ENCODE measurements at regions not wholly inside any gene's neighbourhood (a gene's known extent, or its start where the extent isn't known, plus 50 kb on each side); places are given as distances from the start of the nearest gene placed in this dataset.
"Not testable (repeated sequence)": the region's sequence is repeated elsewhere in the genome, so short reads cannot be mapped to it uniquely, and the experiment has no call there.

DNA sequence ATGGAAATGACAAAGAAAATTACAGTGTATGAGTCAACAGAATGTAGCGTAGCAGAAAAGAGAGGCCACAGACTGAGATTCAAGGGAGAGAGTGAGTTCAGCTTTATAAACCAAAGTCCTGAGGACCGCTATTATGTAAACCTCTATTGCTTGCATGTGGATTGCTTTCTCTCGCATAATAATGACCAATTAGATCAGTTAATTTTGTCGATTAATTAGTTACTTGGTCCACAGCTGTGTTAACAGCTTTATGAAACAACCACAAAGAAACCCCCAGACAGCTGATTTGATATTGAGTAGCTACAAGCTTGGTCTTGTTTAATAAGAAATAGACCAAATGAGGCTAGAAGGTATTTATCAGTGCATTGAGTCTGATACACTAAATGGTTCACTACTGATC is 291.8 kb upstream of the ERCC4 start:
- no peak for DNase-seq (ENCODE audit: low read depth)

GRCh38 chr16:13629704-13630103 is 290.2 kb upstream of the ERCC4 start:
- no peak for DNase-seq (ENCODE audit: low read depth)

GRCh38 chr16:13630374-13630773 is 289.6 kb upstream of the ERCC4 start:
- no peak for DNase-seq (ENCODE audit: low read depth)

DNA sequence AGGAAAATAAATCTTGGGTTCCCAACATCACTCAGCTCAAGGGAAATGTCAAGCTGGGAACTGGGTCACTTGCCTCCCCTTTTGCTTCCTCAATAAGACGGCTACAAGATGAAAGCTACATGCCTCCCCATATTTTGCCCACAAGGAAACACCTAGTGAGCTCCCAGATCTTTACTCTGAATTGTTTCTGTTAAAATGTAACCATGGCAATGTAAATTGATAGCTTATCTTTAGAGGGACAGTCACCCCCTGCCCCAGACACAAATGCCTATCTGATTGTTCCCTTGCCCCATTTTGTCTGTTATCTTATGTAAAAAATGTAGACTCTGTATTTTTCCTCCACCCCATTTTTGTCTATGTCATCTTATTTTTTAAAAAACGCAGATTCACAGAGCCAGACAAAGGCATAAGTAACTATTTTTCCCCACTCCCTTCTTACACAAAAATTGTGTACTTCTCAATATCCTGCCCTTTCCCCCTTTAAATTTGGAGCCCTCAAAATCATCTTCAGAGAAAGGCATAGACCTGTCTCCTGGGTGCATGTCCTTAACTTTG is 288.7 kb upstream of the ERCC4 start:
- DNase-seq (ENCODE audit: low read depth): no peak

DNA sequence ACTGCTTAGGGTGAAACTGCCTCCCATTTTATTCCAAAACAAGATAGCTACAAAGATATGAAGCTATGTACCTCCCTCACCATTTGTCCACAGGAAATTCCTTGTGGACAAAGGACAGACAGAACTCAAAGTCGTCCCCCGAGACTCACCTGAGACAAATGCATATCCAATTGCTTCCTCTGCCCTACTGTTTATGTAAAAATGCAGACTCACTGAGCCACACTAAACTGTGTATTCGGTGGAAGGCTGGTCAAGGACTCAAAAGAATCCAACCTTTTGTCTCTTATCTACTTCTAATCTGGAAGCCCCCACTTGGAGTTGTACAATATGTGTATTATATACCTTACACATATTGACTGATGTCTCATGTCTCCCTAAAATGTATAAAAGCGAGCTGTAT is 288.0 kb upstream of the ERCC4 start:
- no peak for DNase-seq (ENCODE audit: low read depth)

DNA sequence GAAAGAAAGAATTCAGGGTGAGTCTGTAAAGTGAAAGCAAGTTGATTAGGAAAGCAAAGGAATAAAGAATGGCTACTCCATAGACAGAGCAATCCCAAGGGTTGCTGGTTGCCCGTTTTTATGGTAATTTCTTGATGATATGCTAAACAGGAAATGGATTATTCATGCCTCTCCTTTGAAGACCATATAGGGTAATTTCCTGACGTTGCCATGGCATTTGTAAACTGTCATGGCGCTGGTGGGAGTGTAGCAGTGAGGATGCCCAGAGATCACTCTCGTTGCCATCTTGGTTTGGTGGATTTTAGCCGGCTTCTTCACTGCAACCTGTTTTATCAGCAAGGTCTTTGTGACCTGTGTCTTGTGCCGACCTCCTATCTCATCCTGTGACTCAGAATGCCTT is 287.4 kb upstream of the ERCC4 start:
- DNase-seq (ENCODE audit: low read depth): not testable (repeated sequence)

GRCh38 chr16:13633391-13633861 is 286.5 kb upstream of the ERCC4 start:
- DNase-seq (ENCODE audit: low read depth): no peak

DNA sequence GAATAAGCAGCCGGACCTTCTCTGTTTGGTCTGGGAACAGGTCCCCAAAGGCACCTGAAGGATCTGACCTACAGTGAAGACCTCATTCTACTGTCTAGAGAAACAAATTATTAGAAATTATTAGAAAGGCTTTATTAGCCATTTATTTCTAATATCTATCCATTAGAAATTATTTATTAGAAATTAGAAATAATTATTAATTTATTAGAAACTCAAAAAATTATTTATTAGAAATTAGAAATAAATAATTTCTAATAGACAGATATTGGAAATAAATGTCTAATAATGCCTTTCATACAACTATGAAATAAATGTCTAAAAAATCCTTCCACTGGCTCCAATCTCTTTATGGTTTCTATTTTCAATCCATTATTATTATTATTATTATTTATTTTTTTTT is 285.7 kb upstream of the ERCC4 start:
- DNase-seq (ENCODE audit: low read depth): no peak

- no peak for DNase-seq (ENCODE audit: low read depth)
Observed at GRCh38 chr16:13634959-13635358, 285.0 kb upstream of the ERCC4 start.

GRCh38 chr16:13638218-13638617 is 281.7 kb upstream of the ERCC4 start:
- DNase-seq (ENCODE audit: low read depth): no peak

DNA sequence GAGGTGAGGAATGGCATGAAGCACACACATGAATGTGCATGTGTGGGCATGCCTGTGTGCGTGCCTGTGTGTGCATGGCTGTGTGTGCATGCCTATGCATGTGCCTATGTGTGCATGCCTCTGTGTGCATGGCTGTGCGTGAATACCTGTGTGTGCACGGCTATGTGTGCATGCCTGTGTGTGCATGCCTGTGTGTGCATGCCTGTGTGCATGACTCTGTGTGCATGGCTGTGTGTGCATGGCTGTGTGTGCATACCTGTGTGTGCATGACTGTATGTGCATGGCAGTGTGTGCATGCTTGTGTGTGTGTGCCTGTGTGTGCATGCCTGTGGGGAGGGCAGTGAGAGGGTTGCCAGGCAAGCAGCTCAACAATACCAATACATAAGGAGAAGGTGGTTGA is 276.5 kb upstream of the ERCC4 start:
- DNase-seq (ENCODE audit: low read depth): no peak

GRCh38 chr16:13645601-13646245 is 274.2 kb upstream of the ERCC4 start:
- no peak for DNase-seq (ENCODE audit: low read depth)

DNA sequence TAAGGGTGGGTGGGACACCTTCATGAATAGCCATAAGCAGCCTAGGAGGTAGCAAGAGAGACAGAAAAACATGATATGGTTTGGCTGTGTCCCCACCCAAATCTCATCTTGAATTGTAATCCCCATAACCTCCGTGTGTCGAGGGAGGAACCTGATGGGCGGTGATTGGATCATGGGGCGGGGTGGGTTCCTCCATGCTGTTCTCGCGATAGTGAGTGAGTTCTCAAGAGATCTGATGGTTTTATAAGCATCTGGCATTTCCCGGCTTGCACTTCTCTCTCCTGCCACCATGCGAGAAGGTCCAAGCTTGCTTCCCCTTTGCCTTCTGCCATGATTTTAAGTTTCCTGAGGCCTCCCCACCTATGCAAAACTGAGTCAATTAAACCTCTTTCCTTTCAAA is 259.1 kb upstream of the ERCC4 start:
- no peak for DNase-seq (ENCODE audit: low read depth)

DNA sequence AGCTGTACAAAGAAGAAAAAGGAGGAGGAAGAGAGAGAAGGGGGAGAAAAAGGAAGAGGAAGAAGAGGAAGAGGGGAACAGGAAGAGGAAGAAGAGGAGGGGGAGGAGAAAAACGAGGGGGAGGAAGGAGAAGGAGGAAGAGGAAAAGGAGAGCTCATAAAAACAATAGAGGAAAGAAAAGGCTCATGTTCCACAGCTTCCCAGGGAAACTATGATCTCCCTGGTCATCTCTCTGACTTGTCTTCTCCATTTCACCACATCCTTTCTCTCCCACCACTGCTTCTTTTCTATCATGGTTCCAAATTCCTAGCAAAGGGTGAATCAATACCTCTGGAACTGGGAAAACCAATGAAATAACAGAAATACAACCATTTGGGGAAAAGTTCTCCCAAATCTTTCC is 254.1 kb upstream of the ERCC4 start:
- no peak for DNase-seq (ENCODE audit: low read depth)

GRCh38 chr16:13672196-13672595 is 247.8 kb upstream of the ERCC4 start:
- DNase-seq (ENCODE audit: low read depth): no peak

- no peak for DNase-seq (ENCODE audit: low read depth)
Observed at GRCh38 chr16:13680021-13680889, 239.7 kb upstream of the ERCC4 start.

DNA sequence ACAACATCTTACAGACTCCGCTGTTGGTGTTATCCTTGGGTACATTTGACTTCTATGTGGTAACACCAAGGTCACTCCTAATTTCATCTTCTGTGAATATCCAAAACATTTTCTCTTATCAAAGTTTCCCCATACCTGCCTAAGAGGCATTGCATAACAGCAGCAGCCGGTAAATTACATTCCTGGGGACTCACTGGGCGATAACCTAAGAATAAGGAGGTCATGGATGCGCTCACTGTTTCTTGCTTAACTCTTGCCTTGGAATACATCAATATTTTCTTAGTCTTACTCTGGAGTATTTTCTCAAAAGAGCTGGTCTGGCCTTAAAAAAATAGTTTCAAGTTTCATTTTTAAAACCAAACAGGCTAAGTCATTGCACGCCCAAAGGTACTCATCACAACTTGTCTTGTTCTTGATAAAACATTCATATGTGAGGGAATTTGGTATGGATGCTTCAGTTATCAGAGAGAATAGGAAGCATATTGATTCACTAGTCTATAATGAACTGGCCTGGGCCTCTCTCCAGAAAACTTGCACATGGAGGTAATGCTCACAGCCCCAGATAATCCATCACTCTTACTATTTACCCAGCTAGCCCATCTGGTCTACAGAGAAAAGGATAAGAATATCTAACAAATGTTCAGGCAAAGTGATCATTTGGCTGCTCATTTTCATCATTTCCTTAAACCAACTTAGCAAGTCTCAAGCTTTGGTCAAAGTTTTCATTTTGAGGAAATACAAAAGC is 235.0 kb upstream of the ERCC4 start:
- no peak for DNase-seq (ENCODE audit: low read depth)

DNA sequence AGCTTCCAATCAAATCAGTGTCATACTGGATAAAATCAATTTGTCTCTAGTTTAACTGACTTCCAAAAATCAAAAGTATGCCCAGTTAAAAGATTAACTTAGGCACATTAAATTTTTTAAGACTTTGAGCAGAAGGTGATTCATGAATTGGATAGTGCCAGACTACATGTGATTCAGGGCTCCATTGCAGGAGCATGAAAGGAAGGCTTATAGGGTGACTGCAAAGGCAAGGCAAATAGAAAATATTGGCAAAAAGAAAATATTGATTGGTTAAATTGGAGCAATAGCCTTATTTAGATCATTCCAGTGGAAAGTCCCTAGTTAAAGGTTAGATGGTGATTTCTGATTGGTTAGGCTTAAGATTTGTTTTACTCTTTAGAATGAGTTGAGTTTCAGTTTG is 223.9 kb upstream of the ERCC4 start:
- DNase-seq (ENCODE audit: low read depth): no peak

- no peak for DNase-seq (ENCODE audit: low read depth)
Observed at GRCh38 chr16:13697013-13697412, 222.9 kb upstream of the ERCC4 start.

DNA sequence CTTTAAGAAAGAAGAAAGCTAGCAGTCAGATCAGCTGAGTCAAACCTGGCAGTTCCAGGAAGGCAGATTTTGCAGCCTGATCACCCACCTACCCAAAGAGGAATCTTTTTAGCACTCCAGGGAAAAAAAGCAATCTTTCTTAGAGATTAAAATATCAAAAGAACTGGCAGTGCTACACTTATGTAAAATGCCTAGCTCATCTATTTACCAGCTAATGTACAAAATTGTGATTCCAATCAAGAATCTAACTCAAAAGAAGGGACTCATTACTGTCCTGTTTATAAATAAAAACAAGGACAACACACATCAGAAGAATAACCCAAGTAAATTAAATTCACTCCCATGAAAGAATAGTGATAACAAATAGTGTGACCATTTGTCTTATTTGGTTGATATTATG is 222.4 kb upstream of the ERCC4 start:
- no peak for DNase-seq (ENCODE audit: low read depth)

DNA sequence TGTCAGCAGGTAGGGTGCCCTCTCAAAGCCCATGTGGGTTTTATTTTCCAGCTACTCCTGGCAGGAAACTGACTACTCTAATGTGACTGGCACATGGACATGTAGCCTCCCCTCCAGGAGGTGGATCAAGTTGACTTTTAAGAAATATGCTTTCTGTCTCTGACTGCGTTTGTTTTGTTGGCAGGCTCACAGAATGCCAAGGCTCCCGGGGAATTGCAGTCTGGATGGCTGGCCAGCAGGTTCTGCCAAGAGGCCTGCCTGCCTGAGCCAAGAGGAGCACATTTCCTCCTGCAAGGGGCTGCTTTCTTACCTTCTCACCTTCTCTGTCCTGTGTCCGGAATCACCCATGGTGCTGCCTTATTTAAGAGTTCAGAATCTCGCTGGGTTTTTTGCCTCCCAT is 217.3 kb upstream of the ERCC4 start:
- no peak for DNase-seq (ENCODE audit: low read depth)

DNA sequence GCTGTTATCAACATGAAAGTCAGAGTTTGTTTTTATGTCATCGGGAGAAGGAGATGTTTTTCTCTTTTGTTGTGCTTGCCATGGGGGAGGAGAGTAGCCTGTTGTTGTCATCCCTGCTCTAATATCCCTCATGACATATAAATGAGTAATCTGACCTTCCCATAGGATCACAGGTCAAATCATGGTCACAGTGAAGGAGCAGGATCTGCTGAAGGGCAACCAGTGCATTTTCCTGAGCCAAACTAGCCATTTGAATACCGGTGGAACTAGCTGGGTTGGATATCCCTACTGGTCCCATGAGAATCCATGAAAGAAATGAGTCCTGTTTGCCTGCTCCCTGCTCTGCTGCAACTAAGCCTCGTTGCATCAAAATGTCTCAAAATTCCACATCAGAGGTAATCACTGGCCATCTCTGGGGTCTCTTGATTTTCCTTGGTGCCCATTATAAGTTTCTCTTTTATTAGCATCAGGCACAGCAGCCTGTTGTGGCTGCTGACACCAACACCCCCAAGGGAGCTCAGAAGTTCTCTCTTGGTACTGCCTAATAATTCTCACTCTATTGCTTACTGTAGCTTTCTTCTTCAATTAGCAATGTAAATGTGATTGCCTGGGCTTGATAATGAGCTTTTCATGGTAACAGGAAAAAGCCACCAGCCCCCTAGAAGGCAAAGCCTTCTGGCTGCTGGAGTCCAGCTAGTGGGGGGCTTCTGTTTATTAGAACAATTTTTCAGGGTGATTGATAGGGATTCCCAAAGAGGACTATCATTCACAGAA is 211.4 kb upstream of the ERCC4 start:
- no peak for DNase-seq (ENCODE audit: low read depth)
